NCI-H524 (cell line): ENCODE measurements at regions not wholly inside any gene's neighbourhood (a gene's known extent, or its start where the extent isn't known, plus 50 kb on each side); places are given as distances from the start of the nearest gene placed in this dataset.

Experiments
- DNase-seq, 2 experiments: peaks; one replicate each; lab custom pipeline; 2025; lab: John Stamatoyannopoulos, UW

DNA sequence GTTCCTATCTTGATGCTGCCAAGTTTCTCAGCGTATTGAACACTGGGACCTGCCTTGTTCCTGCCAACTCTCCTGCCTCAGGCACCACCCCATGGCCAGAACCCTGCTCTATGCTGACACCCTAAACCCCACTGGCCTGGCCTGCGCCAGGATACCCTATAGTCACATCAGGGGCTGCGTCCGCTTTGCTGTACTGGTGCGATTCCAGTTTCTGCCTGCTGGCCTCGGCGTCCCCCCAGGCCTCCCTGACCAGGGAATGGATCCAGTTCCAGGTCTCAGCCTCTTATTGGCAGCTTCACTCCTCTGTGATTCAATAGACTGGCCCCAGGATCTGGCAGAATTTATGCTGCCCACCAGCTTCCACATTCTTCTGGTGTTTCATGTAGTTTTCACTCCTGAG, 55.0 kb downstream of the GPR6 start:
- DNase-seq, result no peak

- no peak for DNase-seq
Measured at GRCh38 chr6:110033749-110034666, 55.9 kb downstream of the GPR6 start.

DNA sequence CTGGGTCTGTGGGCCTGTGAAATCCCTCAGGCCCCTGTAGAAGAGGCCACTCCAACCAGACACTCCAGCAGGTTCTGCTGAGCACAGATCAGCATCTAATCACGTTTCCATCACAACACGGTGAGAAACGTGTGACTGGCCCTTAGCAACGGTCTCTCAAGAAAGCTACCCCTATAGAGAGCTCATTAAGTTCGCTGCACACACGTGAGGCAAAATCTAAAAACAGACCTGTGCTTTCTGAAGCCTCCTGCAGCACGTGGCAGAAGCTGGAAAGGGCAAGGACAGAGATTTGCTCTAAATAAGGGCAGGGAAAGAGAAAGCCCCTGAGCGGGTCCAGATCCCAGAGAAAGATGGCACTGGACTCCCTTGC, 56.5 kb downstream of the GPR6 start:
- no peak for DNase-seq

DNA sequence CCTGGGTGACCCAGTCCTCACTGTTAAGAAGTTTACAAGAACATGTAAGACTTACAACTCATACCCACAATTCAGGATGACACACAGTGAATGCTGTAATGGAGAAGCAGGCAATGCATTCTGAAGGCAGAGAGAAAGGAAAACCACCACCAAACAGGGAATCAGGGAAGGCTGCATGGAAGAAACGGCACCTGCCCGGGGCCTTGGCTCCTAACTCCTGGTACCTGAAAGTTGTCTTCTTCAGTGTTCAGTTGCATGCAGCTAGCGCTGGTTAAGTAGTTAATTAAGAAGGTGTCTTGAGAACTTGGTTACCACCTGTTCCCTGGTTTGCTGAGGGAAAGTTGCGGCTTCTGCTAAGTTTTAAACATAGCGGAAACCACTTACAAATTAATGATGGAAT, 57.2 kb downstream of the GPR6 start:
- no peak for DNase-seq

DNA sequence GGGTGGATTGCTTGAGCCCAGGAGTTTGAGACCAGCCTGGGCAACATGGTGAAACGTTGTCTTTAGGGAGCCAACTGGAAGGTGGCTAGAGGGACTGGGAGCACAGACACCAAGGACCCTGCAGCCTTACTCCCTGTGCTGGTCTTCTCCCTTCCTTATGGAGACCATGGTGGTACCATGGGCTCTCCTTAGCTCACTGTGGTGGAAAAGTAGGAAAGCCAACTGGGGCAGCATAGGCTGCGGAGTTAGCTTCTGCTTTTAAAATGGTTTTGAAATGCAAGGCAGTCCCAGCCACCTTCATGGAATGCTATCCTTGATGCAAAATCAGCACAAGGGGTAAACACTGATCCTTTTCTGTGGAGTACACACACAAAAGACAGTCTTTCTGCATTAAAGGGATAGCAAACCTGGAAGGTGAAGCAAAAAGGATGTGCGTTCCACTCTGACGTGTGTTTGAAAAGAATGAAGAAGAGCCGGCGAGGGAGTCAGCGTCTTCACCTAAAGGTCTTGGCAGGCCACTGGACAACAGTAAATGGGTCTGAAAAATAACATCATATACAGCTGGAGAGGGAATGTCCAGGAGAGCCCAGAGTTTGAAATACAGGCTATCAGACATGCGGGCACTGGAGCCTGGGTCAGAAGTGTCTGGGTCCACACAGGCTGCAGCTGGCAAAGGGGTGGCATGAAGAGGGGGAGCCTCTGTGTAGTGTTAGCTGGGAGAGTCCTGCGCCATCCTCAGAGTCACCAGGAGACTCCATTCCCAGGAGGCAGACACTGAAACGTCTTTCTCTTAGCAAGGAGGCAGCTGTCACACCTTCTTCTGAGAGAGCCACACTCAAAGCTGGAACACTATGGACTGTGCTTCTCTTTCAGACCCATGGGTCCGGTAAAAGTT, 58.5 kb downstream of the GPR6 start:
- no peak for DNase-seq

DNA sequence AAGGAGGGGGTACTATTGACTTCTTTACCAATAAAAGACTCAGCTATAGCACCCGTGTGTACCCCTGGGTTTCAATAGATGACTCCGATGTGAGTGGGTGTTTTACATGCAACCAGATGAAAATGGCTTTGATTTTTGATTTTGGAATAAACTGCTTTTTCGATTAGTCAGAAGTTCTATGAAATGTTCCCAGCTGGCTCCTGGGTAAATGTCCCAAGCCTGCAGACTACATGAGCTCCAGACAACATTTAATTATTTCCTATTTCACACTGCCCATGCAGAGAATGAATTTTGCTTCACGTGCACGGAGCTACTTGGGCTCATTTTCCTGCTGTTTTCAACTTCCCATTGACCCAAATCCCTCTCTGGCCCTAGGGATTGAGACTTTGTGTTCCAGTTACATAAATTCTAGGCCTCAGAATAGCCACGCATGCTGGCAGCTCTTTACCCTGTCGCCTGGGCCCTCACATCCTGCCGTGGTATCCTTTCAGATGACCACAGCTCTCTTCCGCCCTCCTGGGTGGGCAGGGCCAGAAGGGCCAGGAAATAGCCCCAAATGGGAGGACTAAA, 59.7 kb downstream of the GPR6 start:
- DNase-seq, result no peak

- peak; percentile 84 to 94 for DNase-seq
Measured at GRCh38 chr6:110039364-110039980, 61.4 kb downstream of the GPR6 start.

DNA sequence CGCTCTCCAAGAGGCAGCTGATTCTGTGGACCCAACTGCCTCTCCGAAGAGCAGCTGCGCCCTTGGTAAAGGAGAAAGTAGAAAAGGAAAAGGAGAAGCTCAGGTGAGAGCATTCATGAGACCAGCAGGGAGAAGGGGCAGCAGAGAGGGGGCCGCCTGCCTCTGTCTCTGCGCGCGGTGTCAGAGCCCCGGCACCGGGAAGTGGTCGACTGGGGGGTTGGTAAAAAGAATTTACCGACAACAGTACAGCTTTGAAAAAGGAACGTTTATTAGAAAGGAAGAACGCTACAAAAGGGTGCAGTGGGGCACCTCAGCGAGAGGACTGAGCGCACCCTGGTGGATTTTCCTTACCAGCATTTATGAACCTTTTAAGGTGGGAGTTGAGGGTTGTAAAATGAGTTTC, 61.9 kb downstream of the GPR6 start:
- peak; percentile 44 to 68 for DNase-seq

DNA sequence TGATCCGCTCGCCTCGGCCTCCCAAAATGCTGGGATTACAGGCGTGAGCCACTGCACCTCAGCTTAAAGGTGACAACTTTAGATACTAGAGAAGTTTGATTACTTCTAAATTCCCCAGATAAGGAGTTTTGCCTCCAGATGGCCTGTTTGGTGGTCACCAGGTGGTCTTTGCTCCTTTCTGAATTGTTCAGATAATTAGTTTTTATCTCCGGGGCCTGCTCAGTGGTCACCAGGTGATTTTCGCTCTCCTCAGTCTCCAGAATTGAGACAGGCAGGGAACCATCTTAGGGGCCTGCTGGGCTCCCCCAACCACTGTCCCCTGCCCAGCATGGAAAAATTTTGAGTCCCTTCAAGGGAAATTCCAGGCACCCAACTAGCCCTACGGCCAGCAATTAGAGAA, 62.6 kb downstream of the GPR6 start:
- no peak for DNase-seq

DNA sequence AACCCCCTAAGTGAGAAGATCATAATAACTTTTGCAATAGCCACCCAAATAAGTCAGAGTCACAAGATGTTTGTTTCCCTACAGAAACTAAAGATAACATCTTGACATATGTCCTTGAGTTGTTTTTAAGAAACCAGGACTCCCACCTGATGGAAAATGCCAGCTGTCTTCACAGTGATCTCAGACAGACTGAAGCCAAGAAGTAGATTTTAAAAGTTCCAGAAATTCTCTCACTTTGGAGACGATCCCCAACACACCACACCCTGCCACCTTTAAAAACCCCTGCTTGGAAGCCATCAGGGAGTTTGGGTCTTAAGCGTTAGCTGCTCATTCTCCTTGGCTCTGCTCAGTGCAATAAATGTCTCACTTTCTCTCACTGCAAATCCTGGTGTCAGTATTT, 63.0 kb downstream of the GPR6 start:
- DNase-seq, result peak in 1 of 2 experiments; percentile 33

- DNase-seq, result no peak
Measured at GRCh38 chr6:110041830-110042229, 63.7 kb downstream of the GPR6 start.

DNA sequence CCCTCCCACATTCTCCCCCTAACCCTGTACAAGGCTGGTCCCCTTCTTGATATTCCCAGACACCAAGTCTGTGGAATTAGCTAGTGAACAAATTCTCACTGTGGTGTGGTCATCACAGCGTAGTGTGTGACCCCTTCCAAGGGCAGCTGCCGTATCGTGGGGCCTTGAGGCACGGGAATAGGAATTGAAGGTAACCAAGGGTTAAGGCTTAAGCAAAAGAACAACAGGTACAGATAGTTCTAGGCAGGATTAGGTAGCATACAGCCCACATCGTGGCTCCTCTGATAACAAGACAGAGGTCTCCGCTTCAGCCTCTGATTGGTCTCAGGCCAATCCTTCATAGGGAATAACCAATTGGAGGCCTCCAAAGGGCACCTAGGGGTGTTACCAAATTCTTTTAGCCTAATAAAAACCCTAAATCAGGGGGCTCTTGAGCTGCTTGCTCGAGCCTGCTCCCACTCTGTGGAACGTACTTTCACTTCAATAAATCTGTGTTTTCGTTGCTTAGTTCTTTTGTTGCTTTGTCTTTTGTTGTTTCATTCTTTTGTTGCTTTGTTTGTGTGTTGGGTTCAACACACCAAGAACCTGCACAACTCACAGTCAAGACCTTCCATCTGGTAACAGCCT, 64.7 kb downstream of the GPR6 start:
- DNase-seq, result no peak

DNA sequence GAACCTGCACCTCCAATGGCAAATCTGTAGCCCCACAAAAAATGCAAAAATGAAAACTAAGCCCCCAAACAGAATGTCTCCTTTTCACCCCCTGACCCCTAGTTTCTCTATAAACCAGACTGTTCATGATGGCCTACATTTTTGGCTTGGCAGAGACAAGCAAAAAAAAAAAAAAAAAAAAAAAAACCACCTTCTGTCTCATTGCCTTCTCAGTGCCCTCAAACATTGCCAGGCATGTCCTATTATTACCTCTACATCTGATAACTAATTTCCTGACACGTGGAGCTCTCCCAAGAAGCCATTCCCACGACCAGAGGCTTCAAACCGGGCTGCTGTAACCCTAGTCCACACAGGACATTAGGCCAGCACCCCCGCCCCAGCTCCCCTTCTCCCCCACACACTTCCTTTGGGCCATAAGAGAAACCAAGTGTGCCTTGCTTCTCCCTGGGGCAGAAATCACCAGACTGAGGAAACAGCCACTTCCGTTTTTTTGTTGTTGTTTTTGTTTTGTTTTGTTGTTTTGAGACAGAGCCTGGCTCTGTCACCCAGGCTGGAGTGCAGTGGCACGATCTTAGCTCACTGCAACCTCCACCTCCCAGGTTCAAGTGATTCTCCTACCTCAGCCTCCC, 65.4 kb downstream of the GPR6 start:
- no peak for DNase-seq

- peak; percentile 32 to 83 for DNase-seq
Measured at GRCh38 chr6:110044096-110044495, 66.0 kb downstream of the GPR6 start.

DNA sequence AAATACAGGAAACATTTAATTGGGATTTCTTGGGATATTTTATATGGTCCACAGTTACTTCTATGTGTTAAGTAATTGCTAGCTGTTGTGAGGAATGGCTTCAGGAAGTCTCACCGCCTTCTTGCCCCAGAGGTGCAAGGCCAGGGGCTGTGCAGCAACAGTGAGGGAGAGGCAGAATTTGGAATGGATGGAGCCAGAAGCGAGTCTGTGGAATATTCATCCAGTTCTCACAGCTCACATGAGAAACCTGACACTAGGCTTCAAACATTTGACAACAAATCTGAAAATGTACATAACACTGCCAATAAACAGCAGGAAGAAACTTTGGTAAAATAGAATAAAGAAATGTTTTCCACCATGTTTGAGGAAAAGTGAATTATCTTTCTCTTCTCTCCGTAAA, 66.5 kb downstream of the GPR6 start:
- no peak for DNase-seq

- DNase-seq, result no peak
Measured at GRCh38 chr6:110048221-110048875, 70.2 kb downstream of the GPR6 start.

DNA sequence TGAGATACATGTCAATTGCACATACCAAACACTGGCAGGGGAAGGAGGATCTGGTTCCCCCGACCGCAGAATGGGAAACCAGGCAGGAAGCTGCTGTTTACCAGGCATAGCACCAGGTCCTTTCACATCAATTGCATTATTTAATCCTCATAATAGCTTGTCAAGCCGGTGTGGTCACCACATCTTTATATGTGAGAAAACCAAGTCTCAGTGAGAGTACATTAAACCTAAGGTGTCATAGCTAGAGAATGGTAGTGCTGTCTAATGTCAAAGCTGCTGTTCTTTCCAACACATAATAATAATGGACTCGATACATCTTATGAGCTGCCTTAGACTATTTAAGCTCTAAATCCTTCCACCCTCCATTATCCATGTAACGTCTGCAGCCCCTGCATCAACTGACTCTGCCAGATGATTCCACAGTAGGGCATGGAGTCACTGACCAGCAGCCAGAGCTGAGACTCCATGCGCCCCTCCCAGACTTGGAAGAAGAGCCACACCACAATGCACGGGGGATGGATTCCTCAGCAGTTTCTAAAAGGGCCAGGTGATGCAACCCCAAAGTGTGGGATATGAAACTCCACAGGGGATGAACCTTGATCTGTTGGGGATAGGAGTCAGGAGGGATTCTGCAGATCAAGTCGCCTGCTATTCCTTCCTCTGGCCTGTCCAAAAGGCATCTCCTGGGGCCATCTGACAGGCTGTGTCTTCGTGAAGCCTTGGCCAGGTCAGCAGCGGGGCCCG, 71.8 kb downstream of the GPR6 start:
- no peak for DNase-seq
